Gastroesophageal sphincter (tissue), 3 donors: ENCODE measurements at regions not wholly inside any gene's neighbourhood (a gene's known extent, or its start where the extent isn't known, plus 50 kb on each side); places are given as distances from the start of the nearest gene placed in this dataset.

Source experiments
- POLR2A ChIP-seq, 2 donors: fragments of 450-650 bp; IDR thresholded peaks; one replicate each; pipeline ENCODE4 v1.6.1; 2017; ENCODE audit warnings: antibody characterized with exemption in 2 of 2, mild to moderate bottlenecking in 2 of 2, moderate library complexity in 1 of 2
- POLR2AphosphoS5 ChIP-seq: sonication (generic); formaldehyde crosslinking; IDR thresholded peaks from one replicate; pipeline ENCODE4 v1.6.1; 2017; ENCODE audit warnings: antibody characterized with exemption
- TF ChIP-seq, protein P1 (sequence below), 4 experiments: fragments of 200-600 bp in 2 of 4; fragments of 450-650 bp in 2 of 4; sonication (generic) in 1 of 4; IDR thresholded peaks; one replicate each; pipeline ENCODE4 v1.5.1; 2017 to 2019; ENCODE audit warnings: antibody characterized with exemption in 4 of 4, mild to moderate bottlenecking in 2 of 4, moderate library complexity in 2 of 4

GRCh38 chr3:152729906-152730305, 105.0 kb upstream of the P2RY1 start:
- TF ChIP-seq, protein P1, sequence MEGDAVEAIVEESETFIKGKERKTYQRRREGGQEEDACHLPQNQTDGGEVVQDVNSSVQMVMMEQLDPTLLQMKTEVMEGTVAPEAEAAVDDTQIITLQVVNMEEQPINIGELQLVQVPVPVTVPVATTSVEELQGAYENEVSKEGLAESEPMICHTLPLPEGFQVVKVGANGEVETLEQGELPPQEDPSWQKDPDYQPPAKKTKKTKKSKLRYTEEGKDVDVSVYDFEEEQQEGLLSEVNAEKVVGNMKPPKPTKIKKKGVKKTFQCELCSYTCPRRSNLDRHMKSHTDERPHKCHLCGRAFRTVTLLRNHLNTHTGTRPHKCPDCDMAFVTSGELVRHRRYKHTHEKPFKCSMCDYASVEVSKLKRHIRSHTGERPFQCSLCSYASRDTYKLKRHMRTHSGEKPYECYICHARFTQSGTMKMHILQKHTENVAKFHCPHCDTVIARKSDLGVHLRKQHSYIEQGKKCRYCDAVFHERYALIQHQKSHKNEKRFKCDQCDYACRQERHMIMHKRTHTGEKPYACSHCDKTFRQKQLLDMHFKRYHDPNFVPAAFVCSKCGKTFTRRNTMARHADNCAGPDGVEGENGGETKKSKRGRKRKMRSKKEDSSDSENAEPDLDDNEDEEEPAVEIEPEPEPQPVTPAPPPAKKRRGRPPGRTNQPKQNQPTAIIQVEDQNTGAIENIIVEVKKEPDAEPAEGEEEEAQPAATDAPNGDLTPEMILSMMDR (IDR thresholded peaks at IDR 0.05) = no peak
- TF ChIP-seq POLR2A (IDR thresholded peaks at IDR 0.05) = no peak
- TF ChIP-seq POLR2AphosphoS5 = no peak
